ENCODE measurements at regions not wholly inside any gene's neighbourhood (a gene's known extent, or its start where the extent isn't known, plus 50 kb on each side); places are given as distances from the start of the nearest gene placed in this dataset.
"Not testable (repeated sequence)": the region's sequence is repeated elsewhere in the genome, so short reads cannot be mapped to it uniquely, and the experiment has no call there.

DNA sequence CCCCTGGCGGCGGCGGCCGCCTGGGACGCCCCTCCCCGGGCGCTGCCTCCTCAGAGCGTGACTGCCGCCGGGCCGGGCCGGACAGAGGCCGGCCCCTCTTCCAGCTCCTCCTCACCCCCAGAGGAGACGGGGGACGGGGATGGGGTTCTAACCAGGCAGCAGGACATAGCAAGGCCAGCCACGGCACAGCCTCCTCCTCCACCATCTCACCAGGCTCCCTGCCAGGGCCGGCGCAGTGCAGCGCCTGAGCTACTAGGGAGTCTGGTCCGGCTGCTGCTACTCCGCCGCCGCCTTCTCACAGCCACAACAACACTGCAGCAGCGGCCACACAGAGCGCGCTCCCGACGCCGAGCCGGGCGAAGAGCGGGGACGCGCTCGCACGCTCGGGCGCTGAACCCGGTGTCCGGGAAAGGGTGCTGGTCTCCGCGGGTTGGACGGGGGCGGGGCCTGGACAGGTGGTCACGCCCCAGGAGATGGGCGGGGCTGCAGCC is 112.3 kb downstream of the POTEC start:
- peak; percentile 78 for DNase-seq (ENCODE audit: low spot score)
- H3K27ac ChIP-seq: peak overlapping the region; percentile 64 to 71
- peak overlapping the region; percentile 37 to 52 for H3K4me3 ChIP-seq
- WGBS: under 1% methylated on average over 38 of the region's 46 CpGs
- intact Hi-C loops (cut with DNase I); H3K4me1 ChIP-seq (replicated peaks); H3K27me3 ChIP-seq (replicated peaks; ENCODE audit: insufficient read depth); H3K9me3 ChIP-seq; H3K36me3 ChIP-seq: not testable (repeated sequence)
- TF ChIP-seq POLR2A (IDR thresholded peaks at IDR 0.05) (peak; percentile 46), POLR2AphosphoS5 (IDR thresholded peaks at IDR 0.05) (peak; percentile 34)
- TF ChIP-seq, protein P1, sequence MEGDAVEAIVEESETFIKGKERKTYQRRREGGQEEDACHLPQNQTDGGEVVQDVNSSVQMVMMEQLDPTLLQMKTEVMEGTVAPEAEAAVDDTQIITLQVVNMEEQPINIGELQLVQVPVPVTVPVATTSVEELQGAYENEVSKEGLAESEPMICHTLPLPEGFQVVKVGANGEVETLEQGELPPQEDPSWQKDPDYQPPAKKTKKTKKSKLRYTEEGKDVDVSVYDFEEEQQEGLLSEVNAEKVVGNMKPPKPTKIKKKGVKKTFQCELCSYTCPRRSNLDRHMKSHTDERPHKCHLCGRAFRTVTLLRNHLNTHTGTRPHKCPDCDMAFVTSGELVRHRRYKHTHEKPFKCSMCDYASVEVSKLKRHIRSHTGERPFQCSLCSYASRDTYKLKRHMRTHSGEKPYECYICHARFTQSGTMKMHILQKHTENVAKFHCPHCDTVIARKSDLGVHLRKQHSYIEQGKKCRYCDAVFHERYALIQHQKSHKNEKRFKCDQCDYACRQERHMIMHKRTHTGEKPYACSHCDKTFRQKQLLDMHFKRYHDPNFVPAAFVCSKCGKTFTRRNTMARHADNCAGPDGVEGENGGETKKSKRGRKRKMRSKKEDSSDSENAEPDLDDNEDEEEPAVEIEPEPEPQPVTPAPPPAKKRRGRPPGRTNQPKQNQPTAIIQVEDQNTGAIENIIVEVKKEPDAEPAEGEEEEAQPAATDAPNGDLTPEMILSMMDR (IDR thresholded peaks at IDR 0.05): peak in 2 of 4 experiments; percentile 22 to 41

DNA sequence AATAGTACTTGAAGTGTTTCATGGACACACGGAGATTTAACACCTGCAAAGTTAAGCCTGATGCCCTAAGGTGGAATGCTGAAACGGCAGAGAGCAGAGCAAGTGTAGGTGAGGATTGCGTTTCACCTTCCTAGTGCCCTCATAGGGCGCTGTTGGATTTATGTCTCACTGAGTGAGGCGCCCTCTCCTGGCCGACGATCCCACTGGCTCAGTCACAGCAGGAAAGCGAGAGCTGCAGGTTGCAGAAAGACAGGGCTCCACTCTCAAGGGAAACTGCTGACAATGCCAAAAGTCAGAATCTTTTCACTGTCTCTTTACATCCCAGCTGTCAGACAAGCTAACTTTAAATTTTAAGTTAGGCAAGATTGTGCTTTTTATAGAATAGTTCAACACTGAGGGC is 127.6 kb downstream of the POTEC start:
- H3K36me3 ChIP-seq; H3K4me1 ChIP-seq (replicated peaks); H3K27me3 ChIP-seq (replicated peaks; ENCODE audit: insufficient read depth); H3K27ac ChIP-seq; H3K9me3 ChIP-seq; intact Hi-C loops (cut with DNase I); DNase-seq (ENCODE audit: low spot score); H3K4me3 ChIP-seq: not testable (repeated sequence)
- WGBS: 0% methylated on average over 8 of the region's 8 CpGs
- TF ChIP-seq, protein P1 (IDR thresholded peaks at IDR 0.05): peak in 2 of 4 experiments; percentile 23 to 35

DNA sequence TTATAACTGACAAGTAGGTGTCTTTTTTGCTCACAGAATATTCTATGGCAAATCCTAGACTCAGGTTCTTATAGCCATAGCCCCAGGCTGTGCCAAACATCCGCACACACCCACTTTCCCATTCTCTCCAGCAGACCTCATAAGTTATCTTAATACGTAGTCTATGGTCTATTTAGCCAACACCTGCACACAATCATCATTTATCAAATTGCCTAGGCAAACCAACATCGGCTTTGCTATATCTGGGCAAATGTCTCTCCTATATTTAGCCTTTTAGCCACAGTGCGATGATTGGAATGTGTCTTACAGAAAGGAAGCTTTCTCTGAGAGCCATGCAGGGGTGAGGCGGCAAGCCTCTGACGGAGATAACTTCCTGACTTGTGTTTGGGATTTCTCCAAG is 128.0 kb downstream of the POTEC start:
- H3K4me3 ChIP-seq: not testable (repeated sequence)

DNA sequence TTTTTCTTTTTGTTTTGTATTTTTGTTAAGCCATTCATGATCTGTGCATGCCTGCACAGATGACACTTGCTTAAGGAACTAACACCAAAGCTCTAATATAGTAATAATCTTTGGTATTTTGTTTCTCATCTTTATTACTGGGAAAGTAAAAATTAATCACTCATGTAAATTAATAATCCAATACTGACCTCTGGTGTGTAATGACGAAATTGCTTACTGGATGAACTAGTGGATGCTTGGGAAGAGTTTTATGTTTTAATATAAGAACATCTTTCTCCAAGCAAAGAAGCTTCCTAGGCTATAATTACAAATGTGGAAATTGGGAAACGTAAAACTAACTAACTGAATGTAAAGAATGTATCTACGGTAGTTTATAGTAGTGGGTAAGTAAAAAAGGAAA is 147.9 kb downstream of the POTEC start:
- H3K36me3 ChIP-seq; intact Hi-C loops (cut with DNase I); H3K27ac ChIP-seq; H3K4me3 ChIP-seq; H3K4me1 ChIP-seq (replicated peaks); DNase-seq (ENCODE audit: low spot score); H3K9me3 ChIP-seq; H3K27me3 ChIP-seq (replicated peaks; ENCODE audit: insufficient read depth): not testable (repeated sequence)
- 28% methylated on average over 3 of the region's 3 CpGs for WGBS

More for the DNA sequence above, 128.0 kb downstream of the POTEC start:
- 27% methylated on average over 6 of the region's 6 CpGs for WGBS
- H3K9me3 ChIP-seq; intact Hi-C loops (cut with DNase I); DNase-seq (ENCODE audit: low spot score); H3K27ac ChIP-seq; H3K4me1 ChIP-seq (replicated peaks); H3K36me3 ChIP-seq; H3K27me3 ChIP-seq (replicated peaks; ENCODE audit: insufficient read depth): not testable (repeated sequence)

DNA sequence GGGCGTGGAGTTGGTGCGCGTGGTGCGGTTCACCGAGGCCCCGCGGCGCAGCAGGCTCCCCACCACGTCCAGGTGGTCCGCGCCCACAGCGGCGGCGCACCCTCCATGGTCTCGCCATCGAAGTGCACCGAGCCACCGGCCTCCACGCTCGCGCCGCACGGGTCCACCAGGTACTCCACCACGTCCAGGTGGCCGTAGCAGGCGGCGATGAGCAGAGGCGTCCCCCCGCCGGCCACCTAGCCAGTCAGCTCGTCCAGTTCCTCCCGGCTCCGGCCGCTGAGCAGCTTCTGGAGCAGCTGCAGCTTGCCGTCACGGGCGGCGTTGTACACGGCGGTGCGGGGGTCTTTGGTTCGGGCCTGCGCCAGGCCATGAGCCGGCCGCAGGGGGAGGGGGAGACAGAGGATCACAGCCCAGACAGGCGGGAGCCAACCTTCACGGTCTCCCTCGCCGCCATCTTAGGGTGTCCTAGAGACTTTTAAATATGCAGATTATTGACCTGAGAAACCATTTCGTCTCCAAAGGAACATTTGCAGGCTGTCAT is 149.8 kb downstream of the POTEC start:
- WGBS: 96% methylated on average over 32 of the region's 50 CpGs
- H3K4me3 ChIP-seq; H3K27ac ChIP-seq; H3K4me1 ChIP-seq (replicated peaks); H3K9me3 ChIP-seq; intact Hi-C loops (cut with DNase I); H3K27me3 ChIP-seq (replicated peaks; ENCODE audit: insufficient read depth); DNase-seq (ENCODE audit: low spot score); H3K36me3 ChIP-seq: not testable (repeated sequence)

DNA sequence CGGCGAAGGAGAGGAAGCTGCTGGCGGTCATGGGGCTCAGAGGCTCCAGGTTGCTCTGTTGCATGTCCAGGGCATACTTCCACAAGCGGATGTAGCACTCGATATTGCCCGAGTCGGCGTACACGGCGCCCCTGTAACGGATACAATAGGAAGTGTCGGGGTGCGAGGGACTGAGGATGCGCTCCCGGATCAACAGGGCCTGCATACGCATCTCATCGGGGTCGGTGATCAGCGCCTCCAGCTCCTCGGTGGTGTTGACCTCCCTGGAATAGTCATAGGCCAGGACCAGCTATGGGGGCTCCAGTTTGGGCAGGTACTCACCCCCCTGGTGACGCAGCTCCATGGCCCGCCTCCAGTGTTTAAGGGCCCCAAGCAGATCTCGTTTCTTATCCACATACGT is 150.8 kb downstream of the POTEC start:
- H3K4me1 ChIP-seq (replicated peaks); intact Hi-C loops (cut with DNase I); H3K9me3 ChIP-seq; H3K27me3 ChIP-seq (replicated peaks; ENCODE audit: insufficient read depth); DNase-seq (ENCODE audit: low spot score); H3K36me3 ChIP-seq; H3K4me3 ChIP-seq; H3K27ac ChIP-seq: not testable (repeated sequence)
- WGBS: 94% methylated on average over 24 of the region's 24 CpGs

DNA sequence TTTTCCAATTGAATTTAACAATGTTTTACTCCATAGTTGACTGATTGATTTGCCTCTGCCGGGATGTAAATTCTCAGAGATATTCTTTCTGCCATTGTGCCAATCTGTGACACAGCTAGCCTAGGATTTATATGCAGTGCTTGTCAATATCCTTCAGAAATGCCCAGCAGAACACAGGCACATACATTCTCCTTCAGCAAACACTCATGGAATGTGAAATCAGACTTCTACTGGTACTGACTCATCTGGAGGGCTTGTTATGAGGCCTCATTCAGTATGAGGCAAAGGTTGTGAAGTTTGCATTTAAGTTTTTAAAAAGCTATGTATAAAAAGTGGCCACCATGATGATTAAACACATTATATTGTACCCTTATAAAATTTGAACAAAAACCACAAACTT is 158.4 kb downstream of the POTEC start:
- WGBS: 85% methylated on average over 1 of the region's 1 CpG
- H3K27me3 ChIP-seq (replicated peaks; ENCODE audit: insufficient read depth); H3K4me3 ChIP-seq; H3K27ac ChIP-seq; H3K9me3 ChIP-seq; DNase-seq (ENCODE audit: low spot score); H3K4me1 ChIP-seq (replicated peaks); intact Hi-C loops (cut with DNase I); H3K36me3 ChIP-seq: not testable (repeated sequence)

DNA sequence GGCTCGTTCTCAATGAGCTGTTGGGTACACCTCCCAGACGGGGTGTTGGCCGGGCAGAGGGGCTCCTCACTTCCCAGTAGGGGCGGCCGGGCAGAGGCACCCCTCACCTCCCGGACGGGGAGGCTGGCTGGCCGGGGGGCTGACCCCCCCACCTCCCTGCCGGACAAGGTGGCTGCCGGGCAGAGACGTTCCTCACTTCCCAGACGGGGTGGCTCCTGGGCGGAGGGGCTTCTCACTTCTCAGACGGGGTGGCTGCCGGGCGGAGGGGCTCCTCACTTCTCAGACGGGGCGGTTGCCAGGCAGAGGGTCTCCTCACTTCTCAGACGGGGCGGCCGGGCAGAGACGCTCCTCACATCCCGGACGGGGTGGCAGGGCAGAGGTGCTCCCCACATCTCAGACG is 160.7 kb downstream of the POTEC start:
- H3K4me3 ChIP-seq; H3K4me1 ChIP-seq (replicated peaks); H3K36me3 ChIP-seq; H3K9me3 ChIP-seq; H3K27me3 ChIP-seq (replicated peaks; ENCODE audit: insufficient read depth); H3K27ac ChIP-seq; DNase-seq (ENCODE audit: low spot score); intact Hi-C loops (cut with DNase I): not testable (repeated sequence)
- WGBS: 82% methylated on average over 16 of the region's 25 CpGs

DNA sequence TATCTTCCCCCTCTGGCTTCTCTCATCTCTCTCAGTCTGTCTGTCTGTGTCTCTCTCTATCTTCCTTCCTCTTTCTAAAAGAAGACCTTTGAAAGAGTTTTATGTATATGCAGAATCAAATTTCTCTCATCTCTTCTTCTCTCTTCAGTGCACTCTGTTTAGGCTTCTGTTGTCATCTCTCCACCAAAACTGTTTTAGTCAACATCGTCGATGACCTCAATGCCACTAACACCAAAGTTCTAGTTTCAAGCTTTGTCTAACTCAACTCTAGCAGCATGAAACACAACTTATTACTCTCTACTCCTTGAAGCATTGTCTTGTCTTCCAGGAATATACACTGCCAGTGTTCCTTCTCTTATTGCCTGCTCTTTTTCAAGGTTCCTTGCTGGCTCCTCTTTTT is 163.9 kb downstream of the POTEC start:
- H3K36me3 ChIP-seq; DNase-seq (ENCODE audit: low spot score); intact Hi-C loops (cut with DNase I); H3K9me3 ChIP-seq; H3K4me3 ChIP-seq; H3K27me3 ChIP-seq (replicated peaks; ENCODE audit: insufficient read depth); H3K4me1 ChIP-seq (replicated peaks); H3K27ac ChIP-seq: not testable (repeated sequence)
- WGBS: 98% methylated on average over 2 of the region's 2 CpGs

DNA sequence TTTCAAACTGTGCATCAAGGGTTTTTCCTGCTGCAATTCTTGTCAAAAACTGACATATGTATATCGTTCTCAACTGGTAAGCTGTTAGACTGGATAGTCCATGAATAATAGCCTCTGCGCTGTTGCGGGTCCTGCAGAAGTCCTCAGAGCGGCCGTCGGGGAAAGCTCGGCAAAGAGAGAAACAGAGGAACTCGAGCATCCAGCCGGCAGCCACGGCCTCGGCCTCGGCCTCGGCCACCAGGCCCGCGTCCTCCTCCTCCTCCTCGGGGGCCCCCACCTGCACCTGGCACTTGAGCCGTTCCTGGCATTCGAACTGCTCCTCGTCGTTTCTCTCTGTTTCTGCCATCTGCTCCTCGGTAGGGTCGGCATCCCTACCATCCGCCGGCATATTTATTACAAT is 165.0 kb downstream of the POTEC start:
- DNase-seq (ENCODE audit: low spot score); H3K4me1 ChIP-seq (replicated peaks); H3K27me3 ChIP-seq (replicated peaks; ENCODE audit: insufficient read depth); H3K36me3 ChIP-seq; H3K9me3 ChIP-seq; intact Hi-C loops (cut with DNase I); H3K27ac ChIP-seq; H3K4me3 ChIP-seq: not testable (repeated sequence)
- 90% methylated on average over 24 of the region's 24 CpGs for WGBS

DNA sequence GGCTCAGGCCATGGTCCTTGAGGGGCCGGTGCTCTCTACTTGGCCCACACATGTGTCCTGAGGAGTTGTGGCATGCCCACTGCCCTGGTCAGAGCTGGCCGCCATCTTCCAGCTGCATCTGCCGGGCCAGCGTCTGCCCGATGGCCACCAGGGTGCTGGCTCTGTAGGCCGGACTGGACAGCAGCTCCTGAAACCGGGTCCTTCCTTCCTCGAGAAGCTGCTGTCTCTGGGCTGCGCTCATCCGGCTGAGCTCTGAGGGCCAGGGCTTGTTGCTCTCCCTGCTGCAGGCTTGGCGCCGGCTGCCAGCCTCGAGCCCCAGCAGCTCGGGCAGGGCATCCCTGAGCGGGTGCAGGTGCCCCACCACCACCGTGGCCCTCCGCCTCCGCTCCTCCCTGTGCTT is 182.1 kb downstream of the POTEC start:
- not testable (repeated sequence) for H3K9me3 ChIP-seq

More for the DNA sequence above, 182.1 kb downstream of the POTEC start:
- DNase-seq (ENCODE audit: low spot score); intact Hi-C loops (cut with DNase I); H3K36me3 ChIP-seq; H3K27ac ChIP-seq; H3K27me3 ChIP-seq (replicated peaks; ENCODE audit: insufficient read depth); H3K4me1 ChIP-seq (replicated peaks); H3K4me3 ChIP-seq: not testable (repeated sequence)
- 96% methylated on average over 17 of the region's 18 CpGs for WGBS
